OCI-LY1 (cell line): ENCODE measurements at regions not wholly inside any gene's neighbourhood (a gene's known extent, or its start where the extent isn't known, plus 50 kb on each side); places are given as distances from the start of the nearest gene placed in this dataset.

Experiments used
- H2AFZ ChIP-seq: fragments of 200-600 bp; sonication (generic), shearing (Covaris generic); 2 replicates; pipeline ENCODE4 v1.6.0; 2014; ENCODE audit warnings: antibody characterized with exemption, mild to moderate bottlenecking, low read length
- H3F3A ChIP-seq: fragments of 200-600 bp; sonication (generic), shearing (Covaris generic); 2 replicates; pipeline ENCODE4 v1.6.0; 2014; ENCODE audit warnings: mild to moderate bottlenecking, antibody characterized with exemption, low read length, moderate library complexity; ENCODE audit not compliant: insufficient read depth
- H3K27ac ChIP-seq: fragments of 200-600 bp; sonication (generic); 2 replicates; pipeline ENCODE4 v1.5.1; 2014; ENCODE audit warnings: low read length, mixed run types, mild to moderate bottlenecking, low read depth; ENCODE audit not compliant: poor library complexity, severe bottlenecking
- H3K27me3 ChIP-seq: fragments of 200-600 bp; sonication (generic); 2 replicates; pipeline ENCODE4 v1.6.0; 2014; ENCODE audit warnings: antibody characterized with exemption, mild to moderate bottlenecking, low read length, moderate library complexity; ENCODE audit not compliant: insufficient read depth
- H3K36me3 ChIP-seq: fragments of 200-600 bp; sonication (generic); 2 replicates; pipeline ENCODE4 v1.6.1; 2014; ENCODE audit warnings: mild to moderate bottlenecking, antibody characterized with exemption, low read length, moderate library complexity, mixed read lengths; ENCODE audit not compliant: insufficient read depth
- H3K4me1 ChIP-seq: fragments of 200-600 bp; sonication (generic); 2 replicates; pipeline ENCODE4 v1.5.1; 2014; ENCODE audit warnings: mild to moderate bottlenecking, low read length, moderate library complexity; ENCODE audit not compliant: insufficient read depth, severe bottlenecking
- H3K4me2 ChIP-seq: fragments of 200-600 bp; sonication (generic), shearing (Covaris generic); 2 replicates; pipeline ENCODE4 v1.6.1; 2014; ENCODE audit warnings: low read length
- H3K4me3 ChIP-seq: fragments of 200-600 bp; sonication (generic); 2 replicates; pipeline ENCODE4 v1.5.1; 2014; ENCODE audit warnings: low read length, low read depth, mild to moderate bottlenecking, mixed read lengths; ENCODE audit not compliant: poor library complexity, severe bottlenecking
- H3K79me2 ChIP-seq: fragments of 200-600 bp; shearing (Covaris generic); 2 replicates; pipeline ENCODE4 v1.6.1; 2016; ENCODE audit warnings: mixed run types, low read length, mixed read lengths; ENCODE audit not compliant: insufficient read depth
- H3K9ac ChIP-seq: fragments of 200-600 bp; sonication (generic), shearing (Covaris generic); 2 replicates; pipeline ENCODE4 v1.6.1; 2014; ENCODE audit warnings: mild to moderate bottlenecking, low read length, mixed read lengths
- H3K9me2 ChIP-seq: fragments of 200-600 bp; sonication (generic), shearing (Covaris generic); 2 replicates; pipeline ENCODE4 v1.6.1; 2014; ENCODE audit warnings: low read depth, mild to moderate bottlenecking, low read length, mixed read lengths
- H3K9me3 ChIP-seq: fragments of 200-600 bp; shearing (Covaris generic); 2 replicates; pipeline ENCODE4 v1.6.1; 2014; ENCODE audit warnings: low read length, mixed read lengths
- H4K20me1 ChIP-seq: fragments of 200-600 bp; sonication (generic), shearing (Covaris generic); 2 replicates; pipeline ENCODE4 v1.6.0; 2016; ENCODE audit warnings: mild to moderate bottlenecking, low read length; ENCODE audit not compliant: insufficient read depth
- CTCF ChIP-seq: fragments of 200-600 bp; sonication (generic), shearing (Covaris generic); IDR thresholded peaks from 2 replicates; pipeline ENCODE4 v1.5.1; 2017; ENCODE audit warnings: mild to moderate bottlenecking, antibody characterized with exemption, low read length, moderate library complexity, mixed read lengths
- EZH2 ChIP-seq: fragments of 200-600 bp; sonication (generic), shearing (Covaris generic); IDR thresholded peaks from 2 replicates; pipeline ENCODE4 v1.8.0; 2017; ENCODE audit warnings: borderline replicate concordance, mixed run types, mild to moderate bottlenecking, antibody characterized with exemption, low read length, moderate library complexity, mixed read lengths

- no peaks in the 10 kb centered on the region for H3K9me2 ChIP-seq
- no peak overlapping the region for H3K4me3 ChIP-seq
- H3K4me2 ChIP-seq, result no peak overlapping the region
- H2AFZ ChIP-seq, result no peak overlapping the region
- TF ChIP-seq CTCF (no peak), EZH2 (no peak)
- no peak overlapping the region for H3K27ac ChIP-seq
- H3K9me3 ChIP-seq, result no peaks in the 10 kb centered on the region
- H3F3A ChIP-seq, result no peaks in the 10 kb centered on the region
- H3K4me1 ChIP-seq, result no peaks in the 10 kb centered on the region
- H3K79me2 ChIP-seq, result no peaks in the 10 kb centered on the region
- no peak overlapping the region for H3K9ac ChIP-seq
- no peaks in the 10 kb centered on the region for H4K20me1 ChIP-seq
- 0 out of 2 replicates have a peak, but pooled peaks cover 4% of the 10 kb centered on the region for H3K27me3 ChIP-seq
- H3K36me3 ChIP-seq, result no peaks in the 10 kb centered on the region
Observed at GRCh38 chr2:236944561-236944960, 141.1 kb upstream of the COPS8 start.

GRCh38 chr2:236945431-236946016 lies 140.2 kb upstream of the COPS8 start:
- TF ChIP-seq CTCF (no peak; the same call in 1 of the 2 replicates), EZH2 (no peak)
- no peaks in the 10 kb centered on the region for H3K36me3 ChIP-seq
- H3K4me3 ChIP-seq, result no peak overlapping the region
- no peaks in the 10 kb centered on the region for H3F3A ChIP-seq
- no peak overlapping the region for H2AFZ ChIP-seq
- no peaks in the 10 kb centered on the region for H3K9me3 ChIP-seq
- H4K20me1 ChIP-seq, result no peaks in the 10 kb centered on the region
- H3K27me3 ChIP-seq, result 0 out of 2 replicates have a peak, but pooled peaks cover 4% of the 10 kb centered on the region
- no peak overlapping the region for H3K4me2 ChIP-seq
- no peaks in the 10 kb centered on the region for H3K79me2 ChIP-seq
- H3K4me1 ChIP-seq, result no peaks in the 10 kb centered on the region
- no peaks in the 10 kb centered on the region for H3K9me2 ChIP-seq
- H3K9ac ChIP-seq, result no peak overlapping the region
- no peak overlapping the region for H3K27ac ChIP-seq

GRCh38 chr2:236946871-236947270 lies 138.8 kb upstream of the COPS8 start:
- no peaks in the 10 kb centered on the region for H3F3A ChIP-seq
- no peak overlapping the region for H3K9ac ChIP-seq
- no peak for TF ChIP-seq CTCF
- TF ChIP-seq EZH2, result no peak
- H3K27ac ChIP-seq, result no peak overlapping the region
- H3K9me3 ChIP-seq, result peaks cover under 1% of the 10 kb centered on the region; the same call in 1 of the 2 replicates
- H3K4me2 ChIP-seq, result no peak overlapping the region
- no peaks in the 10 kb centered on the region for H3K79me2 ChIP-seq
- H3K4me1 ChIP-seq, result no peaks in the 10 kb centered on the region
- peaks cover 5% of the 10 kb centered on the region; the same call in 1 of the 2 replicates for H3K27me3 ChIP-seq
- no peak overlapping the region for H3K4me3 ChIP-seq
- H3K36me3 ChIP-seq, result no peaks in the 10 kb centered on the region
- H3K9me2 ChIP-seq, result no peaks in the 10 kb centered on the region
- H4K20me1 ChIP-seq, result no peaks in the 10 kb centered on the region
- H2AFZ ChIP-seq, result no peak overlapping the region
